Kidney capillary endothelial cell (primary cell): ENCODE measurements at regions not wholly inside any gene's neighbourhood (a gene's known extent, or its start where the extent isn't known, plus 50 kb on each side); places are given as distances from the start of the nearest gene placed in this dataset.

Source experiments
- DNase-seq: peaks from one replicate; pipeline ENCODE4 v3.0.0-alpha.2; 2018; ENCODE audit warnings: low spot score

- DNase-seq: no peak
These were observed 182.2 kb upstream of the MDGA2 start for GRCh38 chr14:47857646-47858045.

- DNase-seq: no peak
These were observed 176.9 kb upstream of the MDGA2 start for GRCh38 chr14:47852278-47852677.

- no peak for DNase-seq
These were observed 170.6 kb upstream of the MDGA2 start for GRCh38 chr14:47846008-47846407.

- no peak for DNase-seq
These were observed 167.8 kb upstream of the MDGA2 start for GRCh38 chr14:47843236-47843635.

- no peak for DNase-seq
These were observed 157.6 kb upstream of the MDGA2 start for GRCh38 chr14:47833011-47833410.

- DNase-seq: no peak
These were observed 151.4 kb upstream of the MDGA2 start for GRCh38 chr14:47826809-47827208.

- DNase-seq: no peak
These were observed 146.9 kb upstream of the MDGA2 start for GRCh38 chr14:47822326-47822725.

- DNase-seq: no peak
These were observed 145.7 kb upstream of the MDGA2 start for GRCh38 chr14:47821135-47821534.

GRCh38 chr14:47790477-47790876 lies 115.1 kb upstream of the MDGA2 start:
- DNase-seq: no peak

GRCh38 chr14:47785058-47785457 lies 109.7 kb upstream of the MDGA2 start:
- DNase-seq: no peak

GRCh38 chr14:47778631-47779030 lies 103.2 kb upstream of the MDGA2 start:
- no peak for DNase-seq

GRCh38 chr14:47772652-47773051 lies 97.2 kb upstream of the MDGA2 start:
- no peak for DNase-seq

GRCh38 chr14:47763188-47763854 lies 87.9 kb upstream of the MDGA2 start:
- DNase-seq: no peak

GRCh38 chr14:47746986-47747385 lies 71.6 kb upstream of the MDGA2 start:
- no peak for DNase-seq

GRCh38 chr14:47744155-47744554 lies 68.8 kb upstream of the MDGA2 start:
- no peak for DNase-seq

- DNase-seq: no peak
These were observed 64.1 kb upstream of the MDGA2 start for GRCh38 chr14:47739541-47739940.

GRCh38 chr14:47730296-47730695 lies 54.9 kb upstream of the MDGA2 start:
- DNase-seq: no peak
